Activated naive CD4-positive, alpha-beta T cell (primary cell): ENCODE measurements at regions not wholly inside any gene's neighbourhood (a gene's known extent, or its start where the extent isn't known, plus 50 kb on each side); places are given as distances from the start of the nearest gene placed in this dataset.
A peak's percentile ranks its signal among the peaks of the same experiment; 100 is the strongest.
"Not testable (repeated sequence)": the region's sequence is repeated elsewhere in the genome, so short reads cannot be mapped to it uniquely, and the experiment has no call there.

Experiments used
- DNase-seq, 4 experiments: peaks; one replicate each; lab custom pipeline; 2025; lab: John Stamatoyannopoulos, UW

DNA sequence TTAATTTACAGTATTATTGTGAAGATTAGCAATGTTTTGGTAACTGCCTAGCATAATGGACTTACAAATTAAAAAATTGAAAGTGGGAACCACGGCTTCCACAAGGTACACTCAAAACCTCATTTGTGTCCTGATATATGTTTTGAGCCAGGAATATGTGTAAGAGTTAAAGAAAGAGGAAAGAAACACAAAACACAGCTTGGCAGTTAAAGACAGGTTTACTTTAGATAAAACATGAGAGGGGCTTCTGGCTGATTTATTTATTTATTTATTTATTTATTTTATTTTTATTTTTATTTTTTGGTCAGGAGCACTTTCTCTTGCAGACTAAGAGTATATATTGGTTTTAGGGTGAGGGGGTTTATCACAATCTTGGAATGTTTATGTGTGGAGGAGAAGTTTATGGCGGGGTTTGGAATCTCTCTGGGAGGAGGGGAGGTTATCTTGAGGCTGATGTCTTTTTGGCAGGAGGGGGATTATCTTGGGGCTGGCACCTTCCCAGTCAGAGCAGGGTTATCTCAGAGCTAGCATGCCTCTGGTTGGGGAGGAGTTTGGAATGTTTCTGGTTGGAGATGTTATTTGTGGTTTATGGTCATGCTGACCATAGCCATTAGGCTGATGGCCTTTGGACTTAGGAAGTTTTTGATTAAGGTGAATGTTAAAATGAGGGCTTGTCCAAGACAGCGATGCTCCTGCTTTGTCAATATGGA lies 436.7 kb downstream of the DAD1 start:
- DNase-seq = no peak

GRCh38 chr14:22151121-22151520 lies 437.9 kb downstream of the DAD1 start:
- DNase-seq = no peak

DNA sequence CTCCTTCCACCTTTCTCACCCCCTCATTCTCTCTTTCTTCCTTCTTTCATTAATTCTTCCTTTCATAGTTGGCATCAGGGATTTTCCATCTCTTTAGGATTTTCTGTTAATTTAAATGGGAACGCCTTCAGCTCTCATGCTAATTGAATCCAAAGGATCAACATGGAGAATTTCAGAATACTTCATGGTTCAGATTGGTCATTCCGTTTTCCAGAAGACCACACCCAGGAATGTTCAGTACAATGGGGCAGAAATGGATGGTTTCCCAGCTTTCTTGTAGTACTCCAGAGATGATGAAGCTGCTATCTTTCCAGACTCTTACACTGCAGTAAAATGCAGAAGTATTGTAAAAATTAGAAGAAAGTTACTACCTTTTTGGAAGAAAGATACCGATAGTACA lies 440.0 kb downstream of the DAD1 start:
- no peak for DNase-seq

GRCh38 chr14:22147716-22148115 lies 441.3 kb downstream of the DAD1 start:
- no peak for DNase-seq

DNA sequence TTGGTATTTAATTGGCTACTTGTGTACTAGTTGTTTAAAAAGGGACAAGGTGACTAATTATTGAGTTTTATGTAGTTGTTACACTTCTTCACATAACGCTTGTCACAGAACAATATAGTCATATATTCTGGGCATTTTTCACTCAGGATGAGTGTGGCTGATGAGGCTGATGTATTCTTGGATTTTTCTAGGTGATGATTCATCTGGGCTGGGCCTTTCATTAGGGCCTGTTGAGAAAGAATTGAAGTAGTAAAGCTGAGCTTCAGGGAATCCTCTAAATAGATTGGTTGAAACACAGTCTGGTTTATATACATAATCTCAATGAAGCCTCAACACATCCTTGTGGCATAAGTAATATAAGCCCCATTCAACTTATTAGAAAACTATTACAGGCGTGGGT lies 445.7 kb downstream of the DAD1 start:
- DNase-seq = no peak

DNA sequence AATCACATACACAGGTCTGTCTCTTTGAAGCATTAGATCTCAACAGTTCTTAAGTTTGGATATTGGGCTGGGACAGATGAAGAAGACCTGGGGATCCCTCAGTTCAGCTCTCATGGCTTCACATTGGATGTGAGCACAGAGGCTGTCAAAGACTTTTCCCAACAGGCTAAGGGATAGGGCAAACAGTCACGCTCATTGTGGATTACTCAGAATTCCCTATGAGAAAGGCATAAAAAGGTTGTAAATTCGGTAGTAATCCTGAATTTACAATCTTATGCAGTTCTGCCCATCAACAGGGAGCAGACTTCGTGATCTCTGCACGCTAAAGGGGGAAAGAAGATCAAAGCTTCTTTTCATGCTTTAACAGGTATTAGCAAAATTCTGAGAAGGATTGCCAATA lies 448.4 kb downstream of the DAD1 start:
- DNase-seq = no peak

- DNase-seq = no peak
Measured at GRCh38 chr14:22131749-22132476, 457.1 kb downstream of the DAD1 start.

DNA sequence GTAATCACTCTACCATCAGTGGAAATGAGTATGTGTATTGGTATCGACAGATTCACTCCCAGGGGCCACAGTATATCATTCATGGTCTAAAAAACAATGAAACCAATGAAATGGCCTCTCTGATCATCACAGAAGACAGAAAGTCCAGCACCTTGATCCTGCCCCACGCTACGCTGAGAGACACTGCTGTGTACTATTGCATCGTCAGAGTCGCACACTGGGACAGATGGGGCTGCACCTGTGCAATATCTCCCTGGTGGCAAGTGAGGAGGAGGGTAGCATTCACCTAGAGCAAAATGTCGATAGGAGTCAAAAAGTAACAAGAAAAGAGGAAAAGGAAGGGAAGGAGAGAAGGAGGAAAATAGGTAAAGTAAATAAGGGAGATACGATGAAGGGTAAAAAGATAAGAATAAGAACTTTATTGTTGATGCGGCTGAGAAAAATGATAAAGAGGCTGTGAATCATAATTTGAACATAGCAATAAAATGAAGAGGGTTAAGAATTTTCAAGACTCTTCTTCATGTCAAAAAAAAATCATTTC lies 450.5 kb upstream of the OR4E1 start:
- no peak for DNase-seq

DNA sequence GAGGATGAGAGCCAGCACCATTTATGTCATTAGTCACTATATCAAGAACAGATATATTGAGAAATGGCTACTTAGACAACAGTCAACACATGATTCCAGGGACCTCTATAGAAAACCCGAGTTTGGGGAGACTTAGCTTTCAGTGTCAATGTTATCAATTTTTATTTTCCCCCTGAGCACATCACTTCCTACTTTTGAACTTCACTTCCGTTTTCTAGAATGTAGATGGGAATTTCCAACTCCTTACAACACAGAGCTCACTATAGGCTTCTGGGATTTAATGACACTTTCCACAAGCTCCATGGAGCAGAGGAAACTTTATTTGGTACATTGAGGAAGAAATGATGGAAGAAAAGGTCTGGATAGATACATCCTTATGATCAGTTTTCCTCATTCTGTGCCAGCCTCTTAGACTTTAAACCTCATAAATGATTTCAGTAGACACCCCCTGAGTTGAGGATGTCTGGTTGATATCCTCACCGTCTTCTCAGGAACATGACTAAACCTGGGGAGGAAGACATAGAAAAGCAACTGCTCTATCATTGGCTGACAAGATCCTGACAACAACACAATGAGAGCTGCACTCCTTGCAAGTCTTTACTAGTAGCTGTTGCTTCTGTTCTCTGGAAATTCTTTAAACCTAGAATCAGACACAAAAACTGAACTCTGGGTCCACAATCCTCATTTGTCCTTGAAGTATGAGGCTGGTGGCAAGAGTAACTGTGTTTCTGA lies 449.4 kb upstream of the OR4E1 start:
- DNase-seq = no peak

DNA sequence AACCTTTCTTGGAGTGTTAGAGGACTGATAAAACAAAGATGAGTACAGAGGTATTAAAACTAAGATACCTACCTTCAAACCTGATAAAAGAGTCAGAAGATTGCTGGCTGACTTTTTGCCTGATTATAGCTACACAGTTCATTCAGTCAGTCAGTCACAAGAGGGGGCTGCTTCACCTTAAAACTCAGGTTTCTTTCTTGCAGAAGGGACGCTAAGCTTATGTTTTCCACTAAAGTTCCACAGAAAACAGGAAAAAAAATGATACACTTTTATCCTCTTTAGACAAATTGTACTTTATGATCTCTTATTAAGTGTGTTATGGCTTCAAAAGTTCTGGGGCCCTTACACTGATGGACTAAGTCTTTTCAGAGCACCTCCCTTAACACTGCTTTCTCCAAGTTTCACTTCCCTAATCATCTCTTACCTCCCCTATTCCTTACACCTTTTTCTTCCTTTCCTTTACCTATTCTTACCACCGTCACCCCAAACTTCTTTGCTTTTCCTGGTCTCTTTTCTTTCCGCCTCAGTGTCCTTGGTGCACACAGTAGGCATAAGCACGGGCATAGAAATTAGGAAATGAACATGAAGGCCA lies 448.7 kb upstream of the OR4E1 start:
- DNase-seq = no peak

DNA sequence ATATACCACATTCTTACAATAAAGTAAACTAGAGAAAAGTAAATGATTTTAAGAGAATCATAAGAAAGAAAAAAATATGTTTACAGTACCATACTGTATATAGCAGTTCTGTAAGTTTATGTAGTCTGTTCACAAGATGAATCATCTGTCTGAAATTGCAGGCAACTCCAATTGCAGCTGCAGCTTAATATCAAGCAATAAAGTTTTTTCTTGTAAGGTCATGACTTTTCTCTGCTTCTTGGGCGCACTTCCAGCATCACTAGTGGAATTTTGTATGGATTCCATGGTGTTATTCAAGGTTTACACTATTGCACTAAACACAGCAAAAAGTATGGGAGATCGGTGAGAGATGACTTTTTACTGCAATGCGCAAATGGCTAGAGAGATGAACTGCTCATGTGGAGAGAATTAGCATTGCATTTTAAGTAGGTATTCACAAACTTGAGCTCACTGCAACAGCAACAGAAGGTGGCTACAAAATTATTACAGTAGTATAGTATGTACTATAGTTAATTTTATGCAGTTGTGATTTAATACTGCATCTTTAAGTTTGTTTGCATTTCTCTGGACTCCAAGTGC lies 445.4 kb upstream of the OR4E1 start:
- no peak for DNase-seq

- no peak for DNase-seq
Measured at GRCh38 chr14:22113401-22113800, 439.8 kb upstream of the OR4E1 start.

GRCh38 chr14:22112004-22112403 lies 438.4 kb upstream of the OR4E1 start:
- DNase-seq = peak in 3 of 4 experiments; percentile 6 to 42 (median 31)

DNA sequence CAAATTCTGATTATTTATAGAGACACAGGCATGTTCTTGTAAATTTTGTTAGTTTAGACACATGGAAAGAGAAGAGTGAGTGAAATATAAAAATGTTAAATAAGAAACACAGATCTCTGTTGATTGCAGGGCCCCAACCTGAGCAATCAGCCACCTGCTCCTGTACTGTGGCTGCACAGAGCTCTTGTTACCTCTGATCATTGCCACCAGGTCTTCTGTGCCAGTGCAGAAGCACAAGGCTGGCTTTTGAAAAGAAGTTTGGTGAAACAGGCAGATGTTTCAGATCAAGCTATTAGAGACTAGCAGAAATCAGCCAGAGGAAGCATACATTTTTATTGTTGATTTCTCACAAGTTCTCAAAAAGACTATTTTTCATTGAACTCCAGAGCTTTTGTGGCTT lies 434.1 kb upstream of the OR4E1 start:
- no peak for DNase-seq

DNA sequence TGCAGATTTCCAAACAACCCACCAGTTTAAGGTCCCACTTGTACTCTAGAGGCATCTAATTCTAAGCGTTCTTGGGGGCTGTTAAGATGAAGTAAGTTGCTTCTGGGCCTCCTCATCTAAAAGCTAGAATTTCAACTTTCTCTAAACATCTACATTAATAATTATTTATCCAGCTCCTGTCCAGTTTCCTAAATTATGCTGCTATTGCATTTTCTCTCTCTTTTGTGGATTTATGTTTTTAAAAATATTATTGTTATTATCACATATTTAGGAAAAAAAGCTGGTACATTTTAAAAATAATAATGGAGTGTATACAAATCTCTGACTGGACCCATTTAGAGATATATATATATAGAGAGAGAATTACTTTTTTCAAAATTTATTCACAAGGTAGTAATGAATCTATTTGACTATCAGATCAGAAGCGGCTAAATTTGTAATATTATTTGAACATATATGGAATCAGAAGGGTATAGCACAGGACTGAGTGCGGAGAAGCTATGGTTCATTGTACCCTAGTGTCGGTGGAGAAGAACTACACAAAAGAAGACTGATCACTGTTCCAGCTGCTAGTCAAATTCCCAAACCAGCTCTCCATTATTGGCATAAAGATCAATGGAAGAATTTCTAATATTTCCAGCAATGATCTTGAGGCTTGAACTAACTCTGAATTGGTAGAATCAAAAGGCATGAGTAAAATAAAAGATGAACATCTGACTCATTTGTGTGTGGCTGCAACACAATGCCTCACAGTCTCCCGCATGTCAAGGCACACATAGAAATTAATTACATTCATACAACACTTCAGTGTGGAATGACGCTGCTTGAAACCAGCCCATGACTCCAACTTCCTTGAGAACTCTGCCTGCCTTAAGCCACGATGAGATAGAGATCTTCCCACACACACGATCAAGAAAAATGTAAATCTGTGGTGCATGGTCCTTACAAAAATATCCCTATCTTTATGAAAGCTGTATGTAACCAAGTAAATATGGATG lies 433.4 kb upstream of the OR4E1 start:
- no peak for DNase-seq

DNA sequence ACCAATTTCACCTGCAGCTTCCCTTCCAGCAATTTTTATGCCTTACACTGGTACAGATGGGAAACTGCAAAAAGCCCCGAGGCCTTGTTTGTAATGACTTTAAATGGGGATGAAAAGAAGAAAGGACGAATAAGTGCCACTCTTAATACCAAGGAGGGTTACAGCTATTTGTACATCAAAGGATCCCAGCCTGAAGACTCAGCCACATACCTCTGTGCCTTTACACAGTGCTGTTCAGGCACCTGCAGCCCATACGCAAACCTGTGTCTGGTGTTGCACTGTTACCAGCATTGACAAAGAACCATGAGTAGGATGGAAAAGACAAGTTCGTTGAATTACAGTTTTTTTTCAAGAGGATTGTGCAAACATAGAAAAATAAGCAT lies 432.0 kb upstream of the OR4E1 start:
- DNase-seq = no peak

DNA sequence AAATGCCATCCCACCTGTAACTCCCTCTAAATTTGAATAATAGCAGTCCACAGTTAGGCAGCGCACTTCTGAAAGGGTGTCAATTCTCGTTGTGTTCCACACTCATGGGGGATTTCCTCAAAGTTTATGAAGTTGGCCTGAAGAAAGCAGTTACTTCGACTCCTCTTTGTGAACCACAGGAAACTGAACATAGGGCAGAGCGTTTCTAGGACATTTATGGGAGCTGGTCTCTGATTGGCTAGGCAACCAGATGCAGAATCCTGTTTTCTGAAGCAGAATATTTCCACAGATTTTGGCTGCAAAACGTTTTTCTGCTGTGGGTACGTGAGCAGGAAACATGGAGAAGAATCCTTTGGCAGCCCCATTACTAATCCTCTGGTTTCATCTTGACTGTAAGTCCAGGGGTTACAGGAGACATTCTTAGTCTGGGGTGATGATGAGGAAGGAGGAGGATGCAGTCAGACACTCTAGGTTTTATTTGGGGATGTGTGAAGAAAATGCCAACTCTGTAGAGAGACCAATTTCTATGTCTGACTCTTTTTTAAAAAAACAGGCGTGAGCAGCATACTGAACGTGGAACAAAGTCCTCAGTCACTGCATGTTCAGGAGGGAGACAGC lies 431.5 kb upstream of the OR4E1 start:
- DNase-seq = no peak

DNA sequence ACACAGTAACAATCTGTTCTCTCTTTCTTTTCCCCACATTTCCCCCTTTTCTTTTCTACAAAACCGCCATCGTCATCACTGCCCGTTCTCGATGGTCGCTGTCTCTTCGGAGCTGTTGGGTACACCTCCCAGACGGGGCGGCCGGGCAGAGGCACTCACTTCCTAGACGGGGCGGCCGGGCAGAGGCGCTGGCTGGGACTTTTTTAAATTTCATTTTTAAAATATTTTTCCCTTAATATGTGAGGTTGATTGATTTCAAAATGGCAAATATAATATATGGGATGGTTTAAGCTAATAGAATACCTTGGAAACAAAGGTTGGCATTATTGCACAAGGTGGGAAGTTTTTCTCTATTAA lies 427.1 kb upstream of the OR4E1 start:
- DNase-seq = not testable (repeated sequence)

- DNase-seq = peak in 2 of 4 experiments; percentile 10 to 49
Measured at GRCh38 chr14:22099942-22100763, 426.5 kb upstream of the OR4E1 start.

GRCh38 chr14:22098435-22098834 lies 424.8 kb upstream of the OR4E1 start:
- no peak for DNase-seq
